Uterus (tissue), 2 donors: ENCODE measurements at regions not wholly inside any gene's neighbourhood (a gene's known extent, or its start where the extent isn't known, plus 50 kb on each side); places are given as distances from the start of the nearest gene placed in this dataset.

Experiments used
- CTCF ChIP-seq, 4 experiments: fragments of 200-600 bp in 2 of 4; fragments of 450-650 bp in 2 of 4; sonication (generic) in 2 of 4; IDR thresholded peaks; one replicate each; pipeline ENCODE4 v1.5.1; 2016 to 2019; ENCODE audit warnings: antibody characterized with exemption in 4 of 4, mild to moderate bottlenecking in 2 of 4, moderate library complexity in 1 of 4
- POLR2A ChIP-seq, 2 donors: fragments of 450-650 bp; IDR thresholded peaks; one replicate each; pipeline ENCODE4 v1.6.1; 2016; ENCODE audit warnings: antibody characterized with exemption in 2 of 2, mild to moderate bottlenecking in 1 of 2, moderate library complexity in 1 of 2

- no peak for TF ChIP-seq CTCF (IDR thresholded peaks at IDR 0.05)
- no peak for TF ChIP-seq POLR2A (IDR thresholded peaks at IDR 0.05)
Observed at GRCh38 chr14:104344818-104345620, 206.6 kb downstream of the KIF26A start.
